GM18517 (cell line): ENCODE measurements at regions not wholly inside any gene's neighbourhood (a gene's known extent, or its start where the extent isn't known, plus 50 kb on each side); places are given as distances from the start of the nearest gene placed in this dataset.
A peak's percentile ranks its signal among the peaks of the same experiment; 100 is the strongest.
"Not testable (repeated sequence)": the region's sequence is repeated elsewhere in the genome, so short reads cannot be mapped to it uniquely, and the experiment has no call there.

Experiments used
- ATAC-seq: cut with Tn5 transposase; IDR thresholded peaks from one replicate; pipeline ENCODE4 v1.9.1; 2021; ENCODE audit warnings: mild to moderate bottlenecking, moderate library complexity; ENCODE audit not compliant: unreplicated experiment

- ATAC-seq = no peak
These were observed 87.5 kb upstream of the RBPJ start for GRCh38 chr4:26233350-26233749.

- ATAC-seq = no peak
These were observed 85.3 kb upstream of the RBPJ start for GRCh38 chr4:26235500-26235899.

GRCh38 chr4:26237916-26238315 is 82.9 kb upstream of the RBPJ start:
- ATAC-seq = no peak

- ATAC-seq = no peak
These were observed 82.4 kb upstream of the RBPJ start for GRCh38 chr4:26238426-26238777.

GRCh38 chr4:26238778-26239679 is 81.8 kb upstream of the RBPJ start:
- no peak for ATAC-seq

- no peak for ATAC-seq
These were observed 81.0 kb upstream of the RBPJ start for GRCh38 chr4:26239801-26240200.

- ATAC-seq = no peak
These were observed 79.6 kb upstream of the RBPJ start for GRCh38 chr4:26241179-26241578.

GRCh38 chr4:26242451-26242850 is 78.4 kb upstream of the RBPJ start:
- ATAC-seq = no peak

- not testable (repeated sequence) for ATAC-seq
These were observed 76.7 kb upstream of the RBPJ start for GRCh38 chr4:26244138-26244537.

- ATAC-seq = no peak
These were observed 72.2 kb upstream of the RBPJ start for GRCh38 chr4:26248647-26249046.

GRCh38 chr4:26252349-26253025 is 68.3 kb upstream of the RBPJ start:
- ATAC-seq = peak; percentile 84

GRCh38 chr4:26253968-26254367 is 66.8 kb upstream of the RBPJ start:
- no peak for ATAC-seq

GRCh38 chr4:26255989-26256388 is 64.8 kb upstream of the RBPJ start:
- ATAC-seq = no peak

- not testable (repeated sequence) for ATAC-seq
These were observed 63.4 kb upstream of the RBPJ start for GRCh38 chr4:26257444-26257843.

GRCh38 chr4:26257850-26258249 is 63.0 kb upstream of the RBPJ start:
- ATAC-seq = no peak

- ATAC-seq = no peak
These were observed 60.2 kb upstream of the RBPJ start for GRCh38 chr4:26260571-26260970.

GRCh38 chr4:26261405-26261804 is 59.4 kb upstream of the RBPJ start:
- no peak for ATAC-seq

- ATAC-seq = no peak
These were observed 57.6 kb upstream of the RBPJ start for GRCh38 chr4:26263165-26263564.

- ATAC-seq = no peak
These were observed 56.7 kb upstream of the RBPJ start for GRCh38 chr4:26264109-26264508.

GRCh38 chr4:26267087-26267486 is 53.7 kb upstream of the RBPJ start:
- ATAC-seq = no peak

- ATAC-seq = no peak
These were observed 52.6 kb upstream of the RBPJ start for GRCh38 chr4:26268246-26268645.

GRCh38 chr4:26269038-26269437 is 51.8 kb upstream of the RBPJ start:
- no peak for ATAC-seq
